ENCODE measurements at regions not wholly inside any gene's neighbourhood (a gene's known extent, or its start where the extent isn't known, plus 50 kb on each side); places are given as distances from the start of the nearest gene placed in this dataset.
"Not testable (repeated sequence)": the region's sequence is repeated elsewhere in the genome, so short reads cannot be mapped to it uniquely, and the experiment has no call there.

DNA sequence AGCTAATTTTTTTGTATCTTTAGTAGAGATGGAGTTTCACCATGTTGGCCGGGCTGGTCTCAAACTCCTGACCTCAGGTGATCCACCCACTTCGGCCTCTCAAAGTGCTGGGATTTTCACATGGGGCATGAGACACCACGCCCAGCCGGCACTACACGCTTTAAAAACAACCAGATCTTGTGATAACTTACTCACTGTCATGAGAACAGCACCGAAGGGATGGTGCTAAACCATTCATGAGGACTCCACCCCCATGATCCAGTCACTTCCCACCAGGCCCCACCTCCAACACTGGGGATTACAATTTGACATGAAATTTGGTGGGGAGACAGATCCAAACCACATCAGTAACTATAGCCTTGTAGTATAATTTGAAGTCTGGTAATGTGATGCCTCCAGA lies 67.4 kb upstream of the ZNF169 start:
- not testable (repeated sequence) for DNase-seq

DNA sequence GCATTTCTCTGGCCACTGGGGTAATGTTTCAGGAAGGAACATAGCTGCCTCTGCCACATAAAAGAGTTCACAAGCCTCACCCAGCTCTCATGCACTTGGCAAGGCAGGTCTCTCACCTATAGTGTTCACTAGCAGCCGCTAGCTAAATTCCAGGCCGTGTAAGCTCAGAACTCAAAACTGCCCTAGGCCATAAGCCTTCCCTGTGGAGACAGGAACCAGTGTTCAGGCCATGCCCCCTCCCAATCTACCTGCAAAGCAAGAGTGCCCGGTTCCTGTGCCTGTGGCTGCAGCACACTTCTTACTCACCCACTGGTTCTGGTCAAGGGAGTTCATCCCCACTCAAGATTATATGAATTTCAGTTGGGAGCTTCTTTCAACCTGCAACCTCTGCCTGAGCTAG lies 60.7 kb upstream of the ZNF169 start:
- no peak for DNase-seq

DNA sequence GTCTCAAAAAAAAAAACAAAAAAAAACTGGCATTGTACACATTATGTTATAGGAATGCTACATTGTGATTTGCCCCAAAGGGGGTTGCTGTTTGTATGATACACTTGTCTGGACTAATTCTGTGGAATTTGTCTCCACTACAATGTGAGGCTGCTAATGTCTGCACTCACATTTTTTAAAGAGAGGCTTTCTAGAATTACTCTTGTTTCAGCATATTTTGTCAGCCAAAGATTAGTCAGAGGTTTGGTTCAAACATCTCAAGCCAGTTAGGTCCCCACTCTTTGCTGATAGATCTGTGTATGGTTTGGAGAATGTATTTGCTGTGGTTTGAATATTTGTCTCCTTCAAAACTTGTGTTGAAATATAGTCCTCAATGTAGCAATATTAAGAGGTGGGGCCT lies 59.3 kb upstream of the ZNF169 start:
- DNase-seq: no peak

DNA sequence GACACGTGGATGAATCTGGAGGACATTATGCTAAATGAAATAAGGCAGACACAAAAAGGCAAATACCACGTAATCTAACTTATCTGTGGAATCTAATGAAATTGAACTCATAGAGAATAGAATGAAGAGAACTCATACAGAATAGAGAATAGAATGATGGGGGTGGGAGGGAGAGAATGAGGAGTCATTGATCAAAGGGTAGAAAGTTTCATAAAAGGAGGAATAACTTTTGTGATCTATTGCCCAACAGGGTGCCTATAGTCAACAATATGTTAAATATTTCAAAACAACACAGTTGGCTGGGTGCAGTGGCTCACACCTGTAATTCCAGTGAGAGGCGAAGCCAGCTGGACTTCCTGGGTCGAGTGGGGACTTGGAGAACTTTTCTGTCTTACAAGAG lies 54.9 kb upstream of the ZNF169 start:
- no peak for DNase-seq

DNA sequence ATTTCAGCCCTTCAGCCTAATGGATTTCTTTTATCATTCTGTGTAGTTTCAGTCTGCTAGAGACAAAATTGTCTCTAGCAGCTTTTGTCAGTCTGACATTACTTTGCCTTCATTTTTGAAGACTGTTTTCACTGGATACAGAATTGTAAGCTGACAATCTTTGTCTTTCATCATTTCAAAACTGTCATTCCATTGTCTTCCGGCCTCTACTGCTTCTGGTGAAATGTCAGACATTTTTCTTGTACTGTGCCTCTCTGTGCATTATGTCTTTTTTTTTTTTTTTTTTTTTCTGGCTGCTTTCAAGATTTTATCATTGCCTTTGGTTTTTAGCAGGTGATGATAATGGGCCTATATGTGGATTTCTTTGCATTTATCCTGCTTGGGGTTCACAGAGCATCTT lies 51.3 kb upstream of the ZNF169 start:
- no peak for DNase-seq
